Ammon's horn (tissue), 1 donor: ENCODE measurements at regions not wholly inside any gene's neighbourhood (a gene's known extent, or its start where the extent isn't known, plus 50 kb on each side); places are given as distances from the start of the nearest gene placed in this dataset.

Source experiments
- DNase-seq: peaks from one replicate; pipeline ENCODE4 v3.0.0-alpha.2; 2016; ENCODE audit warnings: low spot score

DNA sequence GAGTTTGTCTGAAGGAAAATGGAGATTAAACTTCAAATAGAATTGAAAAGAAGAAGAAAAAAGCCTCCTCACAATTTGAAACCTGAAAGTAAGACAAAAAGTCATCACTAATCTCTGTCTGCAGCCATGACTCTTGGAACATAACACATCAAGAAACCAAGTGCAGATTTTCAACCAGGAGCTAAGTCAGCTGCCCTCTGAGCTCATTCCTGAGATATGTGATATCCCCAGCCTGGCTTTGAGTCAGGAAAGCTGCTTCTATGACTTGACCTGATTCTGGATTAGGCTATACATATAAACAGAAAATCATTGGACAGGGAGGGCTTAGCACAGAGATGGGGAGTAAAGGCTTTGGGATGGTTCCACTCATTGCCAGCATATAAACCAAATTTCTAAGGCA lies 891.4 kb downstream of the TFAP2A start:
- no peak for DNase-seq

DNA sequence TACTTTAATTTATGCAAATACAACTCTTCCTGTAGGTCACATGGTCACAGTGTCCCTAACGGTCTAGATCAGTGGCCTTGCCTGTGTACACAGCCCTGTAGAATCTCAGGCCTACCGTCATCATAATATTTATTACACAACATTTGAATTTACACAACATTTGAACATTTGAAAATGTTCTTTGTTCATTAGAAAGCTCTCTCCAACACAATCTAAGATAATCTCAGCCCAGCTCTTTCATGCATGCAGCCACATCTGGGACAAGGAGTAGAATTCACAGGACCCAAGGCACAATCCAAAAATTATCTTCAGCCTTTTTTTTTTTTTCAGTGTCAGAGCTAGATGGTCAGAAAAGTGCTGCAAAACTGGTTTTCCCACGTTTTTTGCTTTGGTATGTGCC lies 892.8 kb downstream of the TFAP2A start:
- no peak for DNase-seq

DNA sequence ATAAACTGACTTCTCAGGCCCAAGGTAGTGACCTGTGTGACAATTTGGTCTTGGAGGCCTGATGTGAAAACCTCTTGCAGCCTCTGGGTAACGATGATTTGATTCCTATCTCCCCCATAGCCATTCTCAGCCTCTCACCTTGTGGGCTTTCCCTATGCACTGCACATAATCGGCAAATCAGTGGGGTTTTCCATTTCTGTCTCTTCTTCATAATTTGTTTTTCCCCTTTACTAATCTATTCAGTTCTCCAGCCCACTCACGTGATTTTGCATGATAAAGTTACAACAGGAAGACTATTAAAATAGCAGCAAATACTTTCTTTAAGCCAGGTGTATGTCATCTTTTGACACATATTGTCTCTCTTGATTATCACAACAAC lies 893.7 kb downstream of the TFAP2A start:
- DNase-seq: no peak

DNA sequence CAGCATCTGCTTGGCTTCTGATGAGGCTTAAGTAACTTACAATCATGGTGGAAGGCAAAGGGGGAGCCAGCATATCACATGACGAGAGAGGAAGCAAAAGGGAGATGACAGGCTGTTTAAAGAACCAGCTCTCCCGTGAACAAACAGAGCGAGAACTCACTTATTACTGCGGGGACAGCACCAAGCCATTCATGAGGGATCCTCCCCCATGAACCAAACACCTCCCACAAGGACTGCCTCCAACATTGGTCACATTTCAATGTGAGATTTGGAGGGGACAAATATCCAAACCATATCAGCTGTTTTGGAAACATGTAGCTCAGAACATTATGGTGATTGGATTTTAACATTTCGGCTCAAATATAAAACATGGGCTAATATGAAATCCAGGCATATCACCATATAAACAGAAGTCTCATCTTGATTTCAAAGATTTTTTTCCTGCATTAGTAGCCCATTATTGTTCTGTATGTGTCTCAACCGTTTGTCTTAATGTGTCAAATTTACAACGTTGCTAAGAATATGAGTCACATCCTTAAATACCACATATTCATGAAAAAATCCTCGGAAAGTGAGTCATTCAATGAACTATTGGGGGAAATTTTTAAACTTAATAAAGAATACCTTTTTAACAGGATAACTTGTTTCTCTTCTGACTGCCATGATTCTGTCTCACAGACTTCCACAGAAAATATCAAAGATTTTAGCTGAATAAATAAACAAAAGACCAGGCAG lies 894.3 kb downstream of the TFAP2A start:
- no peak for DNase-seq

DNA sequence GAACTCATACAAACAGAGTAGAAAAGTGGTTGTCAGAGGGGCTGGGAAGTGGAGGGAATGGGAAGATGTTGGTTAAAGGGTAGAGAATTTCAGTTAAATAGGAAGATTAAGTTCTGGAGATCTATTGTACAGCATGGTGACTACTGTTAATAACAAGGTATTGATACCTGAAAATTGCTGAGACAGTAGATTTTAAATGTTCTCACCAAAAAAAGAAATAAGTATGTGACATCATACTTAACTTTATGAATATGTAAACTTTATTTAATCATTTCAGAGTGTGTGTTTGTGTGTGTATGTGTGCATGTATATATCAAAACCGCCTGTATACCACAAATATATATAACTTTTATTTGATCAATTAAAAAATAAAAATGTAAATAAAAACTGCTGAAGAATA lies 896.4 kb downstream of the TFAP2A start:
- DNase-seq: no peak

DNA sequence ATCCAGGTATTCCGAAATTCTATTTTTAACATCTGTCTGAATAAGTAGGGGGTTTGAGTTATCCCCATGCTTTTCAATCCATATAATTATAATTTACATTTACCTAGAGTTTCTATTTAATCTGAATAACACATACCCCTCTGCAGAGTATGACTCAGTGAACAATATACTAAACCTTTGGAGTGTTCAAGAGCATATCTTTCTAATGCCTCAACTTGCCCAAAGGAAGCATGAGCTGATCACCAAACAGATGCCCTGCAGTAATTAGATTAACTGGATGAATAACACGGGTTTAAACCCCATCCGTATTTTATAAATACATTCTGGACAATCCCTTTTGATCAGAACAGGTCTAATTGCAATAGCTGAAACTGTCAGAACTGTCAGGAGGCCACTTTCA lies 897.1 kb downstream of the TFAP2A start:
- DNase-seq: no peak

DNA sequence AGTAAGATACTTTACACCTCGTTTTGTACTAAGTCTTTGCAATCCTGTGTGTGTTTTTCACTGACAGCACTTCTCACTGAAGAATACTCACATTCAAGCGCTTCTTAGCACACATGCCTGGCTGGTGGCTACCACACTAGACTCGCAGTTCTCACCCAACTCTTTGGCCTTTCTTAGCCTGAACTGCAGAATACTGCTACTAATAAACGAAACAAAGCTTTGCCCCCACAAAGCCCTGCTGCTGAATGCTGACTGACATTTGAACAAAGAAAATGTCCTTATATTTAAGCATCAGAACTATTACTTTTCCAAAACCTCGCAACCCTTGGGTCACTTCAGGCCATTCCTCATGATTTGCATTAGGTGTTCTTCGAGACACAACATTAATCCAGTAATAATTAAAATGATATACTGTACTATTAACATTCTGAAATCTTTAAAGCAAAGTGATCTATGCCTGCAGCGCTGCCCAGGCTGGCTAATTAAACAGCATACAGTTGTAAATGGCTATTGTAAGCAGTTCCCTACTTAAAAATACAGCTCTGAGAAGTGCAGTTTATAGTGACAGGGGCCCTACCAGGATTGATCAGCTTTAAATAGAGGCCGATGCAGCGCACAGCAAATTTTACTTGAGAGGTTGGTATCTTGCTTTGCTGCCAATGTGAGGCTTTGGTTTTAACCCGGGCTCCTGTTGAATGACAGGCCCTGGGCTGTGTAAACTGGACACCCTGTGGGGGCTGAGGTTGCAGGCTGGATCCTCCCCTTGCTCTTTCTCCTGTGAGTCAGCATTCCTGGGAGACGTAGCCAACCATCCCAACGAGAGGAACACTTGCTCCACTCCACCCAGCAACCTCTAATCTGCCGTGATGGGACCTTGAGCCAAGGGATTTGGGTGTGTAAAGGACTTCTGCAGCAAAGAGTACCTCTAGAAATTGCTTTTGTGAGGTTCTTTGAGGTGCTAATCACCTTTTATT lies 899.0 kb downstream of the TFAP2A start:
- DNase-seq: no peak

DNA sequence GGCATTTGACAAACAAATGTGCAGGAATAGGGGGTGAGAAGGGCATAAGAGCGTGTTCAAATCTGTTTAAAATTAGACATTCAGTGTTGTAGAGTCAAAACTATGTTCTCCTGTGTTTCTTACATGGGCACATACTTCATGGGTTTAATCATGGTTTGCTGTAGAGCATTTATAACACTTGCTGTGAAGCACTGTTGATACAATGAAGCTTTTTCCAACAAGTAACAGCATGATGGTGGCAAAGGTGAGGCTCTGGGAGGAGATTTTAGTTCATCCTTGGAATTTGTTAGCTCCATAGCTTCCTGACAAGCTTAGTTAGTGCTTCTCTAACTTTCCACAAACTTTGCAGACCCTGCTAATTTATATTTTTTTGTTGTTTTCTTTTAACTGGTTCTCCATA lies 900.7 kb downstream of the TFAP2A start:
- no peak for DNase-seq

DNA sequence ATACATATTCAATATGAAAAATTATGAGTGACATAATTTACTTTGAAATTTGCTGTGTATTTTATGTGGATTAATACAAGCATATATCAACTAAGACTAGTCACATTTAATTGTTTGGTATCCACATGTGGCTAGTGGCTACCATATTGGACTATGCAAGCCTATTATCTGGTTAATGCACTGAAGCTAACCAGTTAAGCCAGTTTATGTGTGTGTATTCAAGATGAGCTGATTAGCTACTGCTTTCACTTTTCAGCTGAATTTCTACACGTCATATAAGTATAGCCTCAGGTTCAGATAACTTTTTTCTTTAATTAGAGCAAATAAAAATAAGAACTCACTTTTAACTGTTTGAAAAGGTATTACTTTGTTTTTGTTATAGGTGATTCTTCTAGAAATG lies 903.7 kb downstream of the TFAP2A start:
- no peak for DNase-seq

DNA sequence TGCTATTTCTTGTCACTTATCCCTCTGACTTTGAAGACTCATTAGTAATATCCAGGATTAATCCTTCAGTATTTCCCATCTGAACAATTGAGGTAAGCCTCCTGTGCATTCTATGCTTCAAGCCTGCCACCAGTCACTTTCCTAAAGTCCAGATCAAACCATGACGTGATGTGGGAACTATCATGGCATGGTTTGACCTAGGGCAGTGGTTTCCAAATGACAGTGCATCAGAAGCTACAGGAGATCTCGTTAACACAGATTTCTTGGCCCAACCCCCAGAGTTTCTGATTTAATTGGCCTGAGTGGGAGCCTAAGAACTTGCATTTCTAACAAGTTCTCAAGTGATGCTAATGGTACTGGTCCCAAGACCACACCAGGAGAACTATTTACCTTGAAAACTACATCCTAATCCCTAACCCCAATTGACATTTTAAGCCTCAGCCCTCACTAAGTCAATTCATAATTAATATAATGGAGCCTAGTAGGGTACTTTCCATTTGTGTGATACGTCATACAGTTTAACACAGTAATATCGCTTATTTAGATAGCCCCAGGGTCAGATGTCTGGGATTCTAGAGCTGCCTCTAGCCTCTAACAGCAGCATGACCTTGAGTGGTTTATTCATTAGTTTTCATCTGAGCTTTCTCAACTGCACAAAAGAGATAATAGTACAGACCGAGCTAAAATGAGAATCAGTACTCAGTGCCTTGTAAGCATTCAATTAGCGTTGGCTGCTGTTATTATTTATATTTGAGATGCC lies 907.6 kb downstream of the TFAP2A start:
- DNase-seq: no peak

DNA sequence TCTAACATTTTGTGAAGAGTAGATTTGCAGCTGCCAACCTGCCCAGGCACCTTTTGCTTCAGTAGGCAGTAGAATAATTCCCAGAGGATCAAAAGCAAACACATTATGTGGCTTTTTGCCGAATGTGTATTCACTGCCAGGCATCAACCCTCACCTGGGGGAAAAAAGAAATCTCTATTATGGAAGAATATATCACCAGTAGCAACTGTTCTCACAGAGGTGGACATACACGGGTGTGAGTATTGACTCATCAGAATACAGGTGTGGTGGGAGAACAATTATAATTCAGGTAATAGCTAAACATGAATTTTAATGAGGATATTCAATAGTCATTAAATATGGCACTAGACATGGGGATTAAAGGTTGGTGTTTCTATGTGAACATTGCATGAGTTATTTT lies 910.7 kb downstream of the TFAP2A start:
- no peak for DNase-seq

DNA sequence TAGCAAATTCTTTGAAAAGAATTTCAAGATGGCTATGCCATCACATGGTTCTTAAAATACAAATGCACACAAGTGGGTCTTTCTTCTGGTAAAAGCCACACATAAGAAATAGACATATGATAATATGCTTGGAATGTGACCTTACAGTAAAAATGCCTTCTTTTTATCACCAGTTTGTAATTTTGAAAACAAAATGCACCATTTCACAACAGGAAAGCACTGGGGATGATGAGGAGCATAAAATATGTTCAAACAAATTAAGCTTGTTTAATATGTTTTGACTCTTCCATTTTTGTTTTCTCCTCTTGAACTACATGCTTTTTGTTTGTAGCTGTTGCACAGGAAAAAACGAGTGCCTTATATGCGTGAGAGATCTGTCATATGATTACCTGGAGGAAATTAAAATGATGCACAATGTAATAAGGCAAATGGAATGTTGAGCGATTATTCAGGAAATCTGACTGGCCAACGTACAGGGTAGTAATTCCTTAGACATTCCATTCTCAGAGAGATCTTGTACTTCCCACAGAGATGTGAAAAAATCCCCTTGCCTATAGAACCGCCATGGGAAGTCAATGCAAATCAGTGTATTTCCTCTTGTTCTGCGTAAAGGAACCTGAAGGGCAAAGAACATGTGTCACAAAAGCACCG lies 911.6 kb downstream of the TFAP2A start:
- no peak for DNase-seq

DNA sequence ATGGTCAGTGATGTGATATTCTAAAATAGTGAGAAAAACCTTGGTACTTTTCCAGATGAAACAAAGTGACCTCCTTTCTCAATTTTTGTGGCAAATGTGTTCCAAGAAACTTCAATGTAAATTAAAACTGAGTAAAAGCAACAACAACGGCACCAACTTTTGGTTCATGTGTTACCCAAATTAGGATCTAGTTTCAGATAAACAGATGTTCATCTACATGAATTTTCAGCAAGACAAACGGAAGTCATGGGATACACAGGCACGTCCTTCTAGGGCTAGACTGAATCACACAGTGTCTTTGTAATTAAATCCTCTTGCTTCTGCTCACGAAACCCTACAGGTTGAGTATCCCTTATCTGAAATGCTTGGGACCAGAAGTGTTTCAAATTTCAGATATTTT lies 915.2 kb downstream of the TFAP2A start:
- no peak for DNase-seq

DNA sequence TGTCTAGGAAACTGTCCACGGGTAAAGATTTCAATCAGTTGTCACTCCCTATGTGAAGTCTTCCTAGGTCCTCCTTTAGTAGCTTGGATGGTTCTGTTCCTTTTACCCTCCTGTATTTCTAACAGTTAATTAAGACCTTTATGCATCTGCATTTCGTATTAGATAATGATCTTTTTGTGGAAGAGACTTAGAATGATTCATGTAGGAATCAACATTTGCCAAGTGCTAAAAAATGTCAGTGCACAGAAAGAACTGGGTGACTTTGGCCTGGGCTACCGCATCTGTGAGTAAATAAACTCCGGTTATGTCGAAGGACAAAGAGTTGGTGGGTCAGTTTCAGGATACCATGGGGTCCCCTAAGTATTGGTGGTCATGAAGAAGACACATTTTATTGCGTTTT lies 918.0 kb downstream of the TFAP2A start:
- no peak for DNase-seq

DNA sequence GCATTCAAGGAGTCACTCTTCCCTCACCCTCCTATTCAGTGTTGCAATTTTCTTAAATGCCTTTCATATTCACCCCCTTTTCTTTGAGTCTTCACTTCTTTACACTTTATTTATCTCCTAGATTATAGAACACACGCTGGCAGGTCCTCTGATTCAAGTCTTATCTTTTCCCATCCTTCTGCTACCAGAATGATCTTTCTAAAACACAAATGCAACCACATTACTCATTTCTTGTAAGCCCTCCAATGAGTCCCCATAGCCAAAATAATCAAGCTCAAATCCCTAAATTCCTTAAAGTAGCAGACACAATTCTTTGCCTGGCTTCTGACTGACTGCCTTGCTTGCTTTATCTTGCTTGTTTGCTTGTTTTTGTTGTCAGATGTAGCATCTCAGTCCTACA lies 920.0 kb downstream of the TFAP2A start:
- no peak for DNase-seq

DNA sequence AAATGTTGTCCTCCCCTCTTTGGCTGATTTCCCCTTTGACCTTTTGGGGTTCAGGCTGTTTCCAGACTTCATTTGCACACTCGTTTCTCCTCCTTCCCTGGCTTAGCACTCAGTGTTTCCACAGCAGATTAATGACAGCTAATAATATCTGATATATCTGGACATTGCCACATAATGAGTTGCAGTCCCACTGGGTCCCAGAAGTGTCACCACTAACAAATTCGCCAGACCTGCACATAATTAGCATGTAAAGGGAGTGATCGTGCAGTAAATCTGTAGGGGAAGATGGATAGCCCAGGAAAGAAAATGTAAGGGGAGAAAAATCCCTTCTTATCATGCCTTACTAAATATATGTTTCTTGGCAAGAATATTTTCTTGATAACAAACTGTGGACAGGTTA lies 922.1 kb downstream of the TFAP2A start:
- no peak for DNase-seq

DNA sequence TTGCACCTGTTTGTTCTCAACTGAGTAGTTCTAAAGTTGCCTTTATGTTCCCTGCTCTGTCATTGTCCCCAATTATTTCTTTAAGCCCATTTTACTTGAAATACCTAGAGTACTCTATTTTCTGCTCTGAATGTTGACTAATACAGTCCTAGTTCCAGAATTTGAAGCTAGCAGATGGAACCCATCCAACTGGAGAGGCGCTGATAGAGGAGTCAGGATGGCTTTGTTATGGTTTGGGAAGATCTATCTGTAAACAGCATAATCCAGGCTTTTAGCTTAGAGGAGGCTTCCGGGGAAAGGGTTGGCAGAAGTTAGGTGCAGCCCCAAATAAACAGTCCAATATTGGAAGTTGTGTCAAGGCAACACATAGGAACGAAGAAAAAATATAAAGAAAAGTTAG lies 927.7 kb downstream of the TFAP2A start:
- peak; percentile 14 for DNase-seq

DNA sequence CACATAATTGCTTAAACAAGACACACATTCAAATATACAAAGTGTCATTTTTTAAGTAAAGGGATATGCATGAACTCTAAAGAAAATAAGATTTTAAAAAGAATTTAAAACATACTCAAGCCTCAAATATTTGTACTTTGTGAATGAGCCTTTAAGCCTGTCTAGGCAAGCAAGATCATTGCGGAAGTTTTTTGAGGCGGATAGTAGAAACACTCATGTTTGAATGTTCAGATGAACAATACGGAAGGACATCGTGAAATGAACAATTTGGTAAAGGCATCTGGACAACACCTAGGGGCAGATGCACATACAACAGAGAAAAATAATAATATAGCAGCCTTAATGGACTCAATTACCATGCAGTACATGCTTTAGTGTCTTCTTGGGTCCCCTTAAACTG lies 928.9 kb downstream of the TFAP2A start:
- no peak for DNase-seq

DNA sequence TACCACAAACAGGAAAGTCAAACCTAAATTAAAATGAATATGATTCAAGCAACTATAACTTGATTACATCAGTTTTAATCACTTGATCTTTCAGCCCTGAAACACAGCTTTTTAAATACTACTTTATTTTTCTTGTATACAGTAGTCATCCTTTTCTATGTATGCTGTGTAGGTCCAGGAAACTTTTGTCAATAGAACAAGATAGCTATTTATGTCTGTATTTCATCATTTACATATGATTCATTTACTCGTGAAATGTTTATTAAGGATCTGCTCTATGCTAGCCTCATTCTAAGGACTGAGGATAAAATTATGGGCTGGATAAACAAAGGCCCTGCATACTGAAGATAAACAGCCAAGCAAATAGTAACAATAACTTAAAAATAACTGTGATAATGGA lies 930.2 kb downstream of the TFAP2A start:
- DNase-seq: no peak

DNA sequence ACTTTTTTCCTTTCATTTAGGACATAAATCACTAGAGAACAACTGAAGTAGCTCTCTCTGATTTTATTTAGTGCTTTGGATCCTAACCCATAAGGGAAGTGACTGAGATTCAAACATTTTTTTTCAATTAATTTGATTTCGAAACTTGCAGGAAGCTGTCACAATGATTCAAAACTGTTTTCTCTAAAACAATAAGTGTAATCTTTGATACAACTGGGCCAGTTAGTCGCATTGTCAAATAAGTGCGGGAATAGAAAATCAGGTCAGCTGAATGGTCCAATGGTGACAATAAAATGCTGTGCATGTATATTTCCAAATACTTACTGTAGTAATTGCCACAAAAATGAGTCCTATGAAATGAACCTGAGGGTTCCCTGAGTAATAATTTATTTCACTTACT lies 930.8 kb downstream of the TFAP2A start:
- DNase-seq: no peak

DNA sequence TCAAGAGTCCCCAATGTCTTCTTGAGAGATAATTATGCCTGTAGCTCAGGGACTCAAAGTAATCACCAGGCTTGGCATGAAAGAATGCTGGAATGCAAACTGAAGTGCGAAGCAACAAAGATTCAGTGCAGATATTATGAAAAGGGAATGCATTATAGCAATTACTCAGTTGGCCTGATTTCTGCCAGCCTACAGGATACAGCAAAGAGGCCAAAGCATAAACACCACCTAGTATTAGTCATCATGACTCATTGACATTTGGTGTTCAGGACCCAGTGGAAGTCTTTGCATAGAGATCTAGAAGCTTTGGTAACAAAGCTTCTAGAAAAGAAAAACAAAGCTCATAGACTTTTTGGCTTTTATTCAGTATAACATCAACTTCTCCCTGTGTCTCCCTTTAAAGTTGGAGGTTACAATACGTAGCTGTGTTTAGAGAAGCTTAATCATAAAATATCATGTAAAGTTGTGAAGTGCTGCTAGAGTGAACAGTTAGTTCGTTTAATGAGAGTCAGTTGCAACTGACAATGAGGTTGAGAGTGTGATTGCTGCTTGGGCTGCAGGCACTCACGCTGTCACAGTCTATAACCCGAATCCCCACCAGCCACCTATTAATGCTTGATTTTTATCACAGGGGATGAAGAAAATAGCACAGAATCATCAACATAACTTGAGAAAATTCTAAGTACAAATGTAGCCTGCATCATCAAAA lies 932.7 kb downstream of the TFAP2A start:
- DNase-seq: peak; percentile 33
